ENCODE measurements at regions not wholly inside any gene's neighbourhood (a gene's known extent, or its start where the extent isn't known, plus 50 kb on each side); places are given as distances from the start of the nearest gene placed in this dataset.

DNA sequence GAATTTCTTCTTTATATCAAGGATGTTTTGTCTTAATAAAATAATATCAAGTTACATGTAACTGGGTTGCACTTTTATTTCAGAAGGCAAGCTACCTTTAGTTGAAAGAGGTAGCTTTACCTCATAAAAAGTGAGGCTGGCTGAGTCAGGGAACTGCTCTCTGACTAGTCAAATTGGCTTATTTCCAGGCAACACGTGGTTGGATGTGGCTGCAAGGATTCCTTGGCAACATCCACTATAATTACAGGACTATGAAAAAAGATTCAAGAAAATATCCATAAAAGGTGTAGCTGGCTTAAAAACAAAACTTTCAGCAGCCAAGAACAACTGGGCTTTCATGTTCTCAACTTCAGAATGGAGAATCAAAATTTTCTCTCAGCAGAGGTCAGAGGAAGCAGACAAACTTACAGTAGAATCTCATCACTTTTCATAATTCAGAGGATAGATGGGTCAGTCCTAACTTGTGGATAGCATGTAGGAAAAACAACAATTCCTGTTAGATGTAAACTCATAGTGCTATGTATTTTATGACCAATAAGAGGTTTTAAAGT lies 779.1 kb downstream of the MECOM start:
- DNase-seq: peak; percentile 62

DNA sequence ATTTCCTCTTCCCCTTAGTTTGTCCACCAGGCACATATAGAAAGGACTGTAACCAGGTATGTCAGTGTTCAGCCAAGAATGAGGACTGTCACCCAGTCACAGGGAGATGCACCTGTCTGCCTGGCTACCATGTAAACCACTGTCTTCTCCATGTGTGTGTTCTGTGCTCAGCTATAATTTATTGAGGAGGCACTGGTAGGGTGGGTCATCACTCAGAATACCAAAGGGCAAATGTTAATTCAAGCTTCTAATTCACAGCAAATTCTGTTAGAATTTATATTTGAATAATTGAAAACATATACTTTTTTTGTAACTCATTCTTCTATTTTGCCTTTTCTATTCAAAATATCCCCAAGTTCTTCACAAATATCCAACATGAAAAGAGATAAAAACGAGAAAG lies 780.4 kb downstream of the MECOM start:
- no peak for DNase-seq

DNA sequence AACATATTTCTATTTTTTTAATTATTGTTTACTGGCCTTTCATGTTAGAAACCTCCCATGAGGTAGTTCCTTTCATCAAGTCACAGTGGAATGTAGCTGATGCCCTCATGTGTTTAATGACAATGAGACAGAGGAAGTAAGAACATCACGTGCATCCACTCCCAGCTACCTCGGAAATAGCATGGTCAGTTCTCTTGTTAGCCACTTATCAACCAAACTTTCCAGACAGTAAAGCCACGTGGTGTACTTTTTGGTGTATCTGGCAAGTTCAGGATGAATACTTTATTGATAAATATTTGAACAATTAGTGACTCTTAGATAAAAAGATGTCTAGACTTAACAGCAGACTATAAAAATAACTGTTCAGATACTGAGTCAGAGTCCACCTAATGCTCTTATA lies 781.7 kb downstream of the MECOM start:
- no peak for DNase-seq

DNA sequence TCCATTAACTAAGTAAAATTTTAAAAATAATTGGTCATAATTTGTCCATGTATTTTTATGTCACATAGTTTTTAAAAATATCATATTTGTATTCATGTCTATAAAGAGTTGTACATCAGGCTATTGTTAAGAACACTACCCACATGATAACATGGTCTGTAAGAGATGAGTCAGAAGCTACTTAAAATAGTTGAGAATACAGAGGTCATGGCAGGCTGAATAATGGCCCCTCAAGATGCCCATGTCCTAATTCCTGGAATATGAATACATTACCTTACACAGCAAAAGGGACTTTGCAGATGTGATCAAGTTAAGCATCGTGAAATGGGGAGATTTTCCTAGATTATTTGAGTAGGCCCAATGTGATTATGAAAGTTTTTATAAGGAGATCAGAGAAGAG lies 782.9 kb upstream of the GOLIM4 start:
- DNase-seq: no peak

DNA sequence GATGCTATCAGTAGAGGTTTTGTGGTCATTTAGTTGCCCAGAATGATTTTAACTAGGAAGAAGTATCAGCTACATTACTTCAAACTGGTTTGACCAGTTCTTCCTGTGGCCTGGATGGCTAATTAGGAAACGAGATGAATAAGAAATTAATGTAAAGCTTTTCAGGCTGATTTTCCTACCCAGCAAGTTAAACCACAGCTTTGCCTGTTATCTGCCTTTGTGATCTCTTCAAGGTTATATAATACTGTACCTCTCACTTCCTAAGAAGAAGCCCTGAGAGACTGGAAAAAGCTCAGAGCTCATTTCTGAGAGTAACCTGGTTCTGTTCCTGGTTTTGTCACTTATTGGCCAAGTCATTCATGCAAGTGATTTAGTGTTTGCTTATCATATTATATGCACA lies 782.2 kb upstream of the GOLIM4 start:
- DNase-seq: no peak

DNA sequence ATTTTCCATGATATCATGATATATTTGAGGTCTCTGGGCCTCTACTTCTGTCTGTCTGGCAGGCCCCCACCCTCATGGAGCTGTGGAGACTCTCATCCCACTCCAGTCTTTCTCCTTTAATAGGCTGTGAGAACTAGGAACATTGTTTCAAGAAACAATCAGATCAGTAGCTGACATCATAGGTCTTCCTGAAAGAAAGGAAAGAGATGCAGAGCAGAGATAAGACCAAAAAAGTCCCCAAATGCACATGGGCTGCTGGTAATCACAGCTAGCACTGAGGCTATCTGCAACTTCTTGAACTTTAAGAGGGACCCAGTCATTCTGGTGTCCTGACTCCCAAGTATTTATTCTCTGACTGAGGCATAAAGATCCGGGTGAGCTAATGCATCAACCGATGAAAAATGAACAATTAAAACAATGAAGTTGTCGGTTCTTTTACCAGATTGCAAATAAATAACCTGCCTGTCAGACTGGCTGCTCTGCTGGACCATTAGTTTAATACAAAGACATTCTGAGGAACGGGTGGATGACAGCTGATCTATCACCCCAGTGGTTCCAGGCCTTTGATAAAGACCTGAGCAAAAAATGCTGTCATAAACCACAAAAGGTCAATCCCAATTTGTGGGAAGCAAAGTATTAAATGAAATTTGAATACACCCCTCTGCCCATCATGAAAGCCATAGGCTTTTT lies 780.8 kb upstream of the GOLIM4 start:
- no peak for DNase-seq

DNA sequence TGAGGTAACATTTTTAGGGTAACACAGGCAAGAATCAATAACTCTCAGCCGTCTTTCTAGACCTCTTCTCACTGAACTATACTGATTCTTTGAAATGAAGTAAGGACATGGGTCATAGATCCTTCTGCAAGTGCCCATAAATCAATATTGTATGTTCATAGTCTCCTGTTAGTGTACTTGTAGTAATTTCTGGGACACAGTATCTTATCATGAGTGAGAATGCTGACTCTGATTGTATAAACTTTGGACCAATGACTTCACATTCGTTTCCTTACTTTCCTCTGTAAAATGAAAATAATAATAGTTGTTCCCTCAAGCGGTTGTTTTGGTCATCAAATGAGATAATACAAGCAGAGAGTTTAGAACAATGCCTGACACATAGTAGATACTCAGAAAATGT lies 777.1 kb upstream of the GOLIM4 start:
- no peak for DNase-seq

DNA sequence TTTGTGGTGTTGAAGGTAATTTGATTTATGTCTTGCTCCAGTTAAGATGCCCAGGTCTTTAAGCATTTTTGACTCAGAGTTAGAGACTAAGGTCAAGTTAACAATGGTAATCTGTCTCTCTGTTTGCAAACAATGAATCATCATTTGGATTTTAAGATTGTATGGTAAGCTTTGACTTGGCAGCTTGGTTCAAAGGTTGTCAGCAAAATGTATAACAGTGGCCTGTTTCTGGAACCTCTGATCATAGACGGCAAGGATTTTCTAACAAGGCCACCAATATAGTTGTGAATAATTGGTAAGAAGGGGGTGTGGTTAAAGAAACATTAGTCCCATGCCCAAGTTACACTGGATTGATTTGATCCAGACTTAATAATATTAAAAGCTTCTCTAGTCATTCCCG lies 775.2 kb upstream of the GOLIM4 start:
- DNase-seq: no peak

DNA sequence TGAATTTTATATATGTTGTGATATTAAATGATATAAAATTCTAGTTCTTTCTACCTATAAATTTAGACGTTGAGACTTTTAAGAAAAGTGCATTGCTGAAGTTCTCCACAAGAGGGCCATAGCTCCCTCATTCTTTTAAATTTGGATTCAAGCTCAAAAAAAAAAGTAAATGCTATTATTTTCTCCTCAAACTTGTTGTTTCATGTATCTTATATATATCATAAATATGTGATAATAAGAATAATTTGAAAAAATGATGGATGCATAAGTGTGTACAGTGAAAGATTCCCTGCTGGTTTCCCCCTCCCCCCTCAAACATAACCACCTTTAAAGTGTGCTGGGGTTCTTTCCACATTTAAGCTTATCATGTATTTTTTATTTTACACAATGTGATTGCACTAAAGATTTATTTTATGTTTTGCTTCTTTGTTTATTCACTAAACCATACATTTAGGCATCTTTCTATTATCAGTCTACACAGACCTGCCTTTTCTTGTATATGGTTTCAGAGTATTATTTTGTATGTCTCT lies 769.4 kb upstream of the GOLIM4 start:
- DNase-seq: no peak

DNA sequence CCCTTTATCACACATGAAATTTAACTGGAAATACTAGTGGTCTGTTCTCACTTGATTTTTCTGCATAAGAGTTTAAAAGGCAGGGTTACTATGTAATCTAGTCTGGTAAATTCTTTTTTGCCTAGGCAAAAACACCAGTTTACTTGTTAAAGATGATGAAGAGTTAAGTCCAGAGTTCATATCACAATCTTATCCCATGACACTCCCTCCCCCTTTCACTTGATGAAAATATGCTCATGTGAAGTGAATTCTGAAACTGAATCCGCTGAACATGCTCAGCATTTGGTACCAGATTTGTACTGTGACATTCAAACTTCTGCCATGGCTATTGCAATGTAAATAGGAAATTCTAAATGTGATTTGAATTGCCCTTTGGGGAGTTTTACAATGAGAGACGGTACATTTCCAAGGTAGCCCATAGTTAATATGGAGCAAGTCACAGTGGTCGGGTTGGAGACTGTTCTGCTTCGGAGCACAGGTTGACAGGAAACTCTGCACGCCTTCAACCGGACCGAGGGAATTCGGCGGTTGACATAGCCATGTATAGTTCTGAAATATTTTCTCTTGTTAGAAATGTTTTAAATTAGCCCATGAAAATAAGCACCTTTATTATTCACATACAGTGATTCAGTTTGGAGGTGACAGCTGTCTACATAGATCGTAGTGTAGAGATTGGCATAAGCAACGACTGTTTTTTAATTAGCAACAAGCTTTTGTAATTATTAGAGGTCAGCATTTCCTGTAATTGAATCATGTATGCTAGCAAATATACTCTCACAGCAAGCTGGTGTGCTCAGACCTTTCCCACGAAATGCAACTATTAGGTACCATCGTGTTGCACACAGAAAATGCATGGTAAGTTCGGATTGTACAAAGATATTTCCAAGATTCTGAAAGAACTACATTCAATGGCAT lies 768.6 kb upstream of the GOLIM4 start:
- no peak for DNase-seq

DNA sequence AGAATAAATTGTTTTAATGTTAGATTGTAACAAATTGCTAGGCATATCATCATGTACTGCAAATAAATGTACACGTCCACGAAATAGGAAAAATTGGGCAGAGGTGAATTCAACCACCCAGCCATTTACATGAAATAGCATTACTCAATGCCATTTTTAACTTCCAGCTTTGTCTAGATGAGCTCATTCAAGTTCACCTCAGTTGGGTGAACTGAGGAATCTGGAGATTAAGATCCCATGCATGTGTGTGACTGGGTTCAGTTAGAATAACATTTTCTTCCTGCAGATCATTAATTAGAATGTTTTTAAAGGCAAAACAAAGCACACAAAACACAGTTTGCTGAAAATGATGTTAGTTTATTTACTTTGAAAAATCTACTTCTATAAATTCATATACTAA lies 767.8 kb upstream of the GOLIM4 start:
- DNase-seq: no peak

DNA sequence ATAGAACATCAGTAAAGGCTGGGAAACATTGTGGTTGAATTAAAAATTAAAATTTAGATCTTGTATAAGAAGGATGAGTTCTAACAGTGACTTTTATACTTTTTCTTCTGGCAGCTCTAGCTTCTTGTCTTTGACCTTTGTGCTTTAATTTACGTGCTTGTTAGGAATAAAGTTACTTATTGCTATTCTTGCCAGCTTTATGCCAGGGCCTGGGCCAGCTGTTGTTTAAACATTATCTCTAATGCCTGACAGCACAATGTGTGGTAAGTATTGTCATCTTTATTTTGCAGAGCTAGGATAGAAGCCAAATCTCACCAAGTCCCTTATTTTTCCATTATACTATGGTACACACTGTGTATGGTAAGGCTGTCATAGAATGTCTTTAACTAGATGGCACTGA lies 766.7 kb upstream of the GOLIM4 start:
- no peak for DNase-seq

DNA sequence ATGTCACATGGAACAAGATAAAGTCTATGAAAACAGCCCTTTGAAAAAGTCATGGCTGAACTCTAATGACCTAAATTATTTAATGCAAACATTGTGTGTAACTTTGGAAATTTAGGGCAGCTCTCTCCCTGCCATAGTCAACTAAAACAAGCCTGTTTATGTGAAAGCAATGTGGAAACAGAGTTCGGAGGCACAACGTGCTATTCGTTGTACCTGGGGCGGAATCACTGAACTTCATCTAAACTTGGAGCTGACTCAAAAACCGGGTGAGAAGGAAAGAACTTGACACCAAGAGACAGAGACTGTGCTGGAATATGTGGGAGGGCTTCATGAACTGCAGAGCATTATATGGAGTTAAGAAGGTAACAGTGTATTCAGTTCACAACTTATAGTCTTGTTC lies 764.9 kb upstream of the GOLIM4 start:
- no peak for DNase-seq

DNA sequence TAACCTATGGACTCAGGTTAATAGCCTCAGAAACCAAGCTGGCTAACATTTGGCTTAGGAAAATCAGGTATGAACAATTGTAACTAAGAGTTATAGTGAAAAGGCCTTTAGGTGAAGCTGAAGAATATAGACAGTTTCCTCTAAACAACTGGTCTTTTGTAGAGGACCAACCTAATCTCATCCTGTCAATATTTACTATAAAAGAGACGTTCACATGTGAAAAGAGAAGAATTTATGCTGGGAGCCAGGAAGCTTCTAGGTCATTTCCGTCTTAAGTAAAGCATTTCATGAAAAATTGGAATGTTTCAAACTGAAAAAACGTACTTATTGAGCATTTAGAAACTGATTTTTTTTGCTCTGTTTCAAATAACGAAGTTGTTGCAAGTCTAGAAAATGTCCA lies 764.3 kb upstream of the GOLIM4 start:
- DNase-seq: no peak

DNA sequence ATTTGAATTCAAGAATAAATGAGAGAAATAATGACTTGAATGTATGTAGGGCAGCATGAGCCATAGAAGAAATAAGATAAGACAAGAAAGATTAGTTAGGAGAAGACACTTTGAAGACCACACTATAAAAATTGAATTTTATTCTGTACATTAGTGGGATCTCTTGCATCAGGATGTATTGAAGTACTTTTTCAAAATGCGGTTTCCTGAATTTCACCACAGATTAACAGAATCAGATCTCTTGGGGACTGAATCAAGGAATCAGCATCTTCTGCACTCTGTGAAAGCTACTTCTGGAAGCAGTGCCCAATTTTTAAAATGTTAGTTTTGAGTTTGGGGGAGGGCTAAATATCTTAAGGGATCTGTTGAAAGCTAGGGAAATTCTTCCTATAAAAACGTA lies 763.9 kb upstream of the GOLIM4 start:
- no peak for DNase-seq

DNA sequence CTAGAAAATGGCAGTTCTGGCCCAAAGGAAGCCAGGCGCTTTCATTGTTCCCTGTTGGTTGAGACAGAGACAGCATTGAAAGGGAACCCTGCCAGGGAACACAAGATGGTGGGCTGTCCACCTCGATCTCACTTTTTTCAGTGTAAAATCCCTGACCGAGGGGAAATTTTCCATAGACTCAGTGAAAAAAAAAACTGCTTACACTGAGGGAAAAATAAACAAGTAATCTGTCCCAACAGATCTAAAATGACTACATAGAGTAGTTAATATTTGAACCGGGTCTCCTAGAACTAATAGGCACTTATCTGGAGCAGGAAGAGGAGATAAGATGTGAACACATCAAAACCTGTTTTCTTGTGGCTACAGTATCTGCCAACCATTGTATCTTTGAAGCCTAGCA lies 763.4 kb upstream of the GOLIM4 start:
- no peak for DNase-seq

DNA sequence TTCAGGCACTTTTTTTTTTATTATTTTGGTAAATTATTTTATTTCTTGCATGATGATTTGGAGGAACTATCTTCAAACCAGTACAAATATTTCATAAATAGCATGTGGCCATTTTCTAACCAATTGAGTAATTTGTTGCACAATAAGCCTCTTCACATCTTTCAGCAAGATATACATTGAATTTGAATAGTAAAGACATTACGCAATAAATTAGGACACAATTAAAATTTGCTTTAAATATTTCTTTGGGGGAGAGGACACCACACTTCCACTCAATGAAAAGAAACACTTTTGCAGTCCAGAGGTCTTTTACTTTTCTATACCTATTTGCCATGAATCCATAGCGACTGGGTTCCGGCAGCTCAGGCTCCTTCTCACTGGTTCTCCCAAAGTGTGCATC lies 762.6 kb upstream of the GOLIM4 start:
- no peak for DNase-seq

DNA sequence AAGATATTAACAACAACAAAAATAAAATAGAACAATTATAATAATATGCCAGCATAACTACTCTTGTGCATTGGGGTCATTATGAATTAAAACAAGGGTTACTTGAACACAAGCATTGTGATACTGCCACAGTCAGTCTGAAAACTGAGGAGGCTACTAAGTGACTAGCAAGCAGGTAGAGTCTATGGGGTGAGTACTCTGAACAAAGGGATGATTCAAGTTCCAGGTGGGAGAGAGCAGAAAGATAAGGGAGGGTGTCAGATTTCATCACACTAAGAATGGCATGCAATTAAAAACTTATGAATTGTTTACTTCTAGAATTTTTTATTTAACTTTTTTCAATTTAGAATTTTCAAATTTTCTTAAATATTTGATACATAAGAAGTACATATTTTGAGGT lies 754.4 kb upstream of the GOLIM4 start:
- DNase-seq: no peak

DNA sequence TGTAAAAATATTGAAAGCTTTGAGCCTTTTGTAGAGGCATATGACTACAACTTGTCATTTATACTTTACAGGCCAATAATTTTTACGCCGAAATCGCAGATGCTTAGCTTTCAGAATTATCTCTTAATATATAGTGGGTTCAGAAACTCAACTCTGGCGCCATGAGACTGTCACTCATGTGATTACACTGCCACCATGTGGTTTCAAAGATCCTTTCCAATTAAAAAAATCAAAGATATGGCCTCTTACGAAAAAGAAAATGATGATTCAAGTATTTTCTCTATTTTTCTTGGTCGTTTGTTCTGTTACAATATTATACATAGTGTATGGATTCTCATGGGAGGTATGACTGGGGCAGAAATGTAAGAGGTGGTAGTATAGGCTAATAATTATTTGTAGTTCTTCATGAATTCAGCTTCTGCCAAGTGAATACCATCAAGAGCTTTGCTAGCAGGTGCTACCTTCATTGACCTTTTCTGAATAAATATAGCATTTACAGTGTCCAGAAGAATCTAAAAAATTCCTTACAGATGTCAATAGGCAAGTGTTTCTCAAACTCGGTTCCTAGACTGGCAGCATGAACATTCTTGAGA lies 751.7 kb upstream of the GOLIM4 start:
- no peak for DNase-seq

DNA sequence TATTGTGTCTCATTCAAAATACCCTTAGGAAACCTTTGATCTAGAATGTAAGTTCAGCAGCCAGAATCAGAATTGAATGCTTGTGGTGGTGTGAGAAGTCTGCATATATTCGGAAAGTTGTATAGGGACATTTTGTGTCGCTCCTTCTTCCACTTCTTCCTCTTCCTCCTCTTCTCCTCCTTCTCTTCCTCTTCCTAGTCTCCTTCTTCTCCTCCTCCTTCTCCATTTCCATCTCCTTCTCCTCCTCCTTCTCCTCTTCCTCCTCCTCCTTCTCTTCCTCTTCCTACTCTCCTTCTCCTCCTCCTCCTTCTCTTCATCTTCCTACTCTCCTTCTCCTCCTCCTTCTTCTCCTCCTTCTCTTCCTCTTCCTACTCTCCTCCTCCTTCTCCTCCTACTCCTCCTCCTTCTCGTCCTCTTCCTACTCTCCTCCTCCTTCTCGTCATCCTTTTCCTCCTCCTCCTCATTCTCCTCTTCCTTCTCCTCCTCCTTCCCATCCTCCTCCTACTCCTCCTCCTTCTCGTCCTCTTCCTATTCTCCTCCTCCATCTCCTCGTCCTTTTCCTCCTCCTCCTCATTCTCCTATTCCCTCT lies 749.3 kb upstream of the GOLIM4 start:
- DNase-seq: no peak

DNA sequence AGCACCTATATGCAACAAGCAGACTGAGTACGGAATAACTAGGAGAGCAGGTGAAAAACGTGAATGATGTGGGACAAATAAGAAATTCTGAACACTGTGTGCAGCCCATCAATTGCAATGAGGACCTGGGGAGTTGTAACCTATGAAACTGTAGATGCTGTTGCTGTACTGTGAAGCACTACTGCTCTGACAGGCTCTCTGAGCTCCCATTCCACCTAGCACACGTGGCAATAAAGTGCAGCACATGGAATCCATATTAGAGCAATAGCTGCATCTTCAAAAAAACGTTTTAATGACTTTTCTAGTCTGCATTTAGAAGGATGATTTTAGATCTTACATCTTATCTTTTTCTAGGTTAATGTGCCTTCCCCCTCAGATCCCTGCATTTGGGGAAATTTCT lies 748.7 kb upstream of the GOLIM4 start:
- DNase-seq: no peak

DNA sequence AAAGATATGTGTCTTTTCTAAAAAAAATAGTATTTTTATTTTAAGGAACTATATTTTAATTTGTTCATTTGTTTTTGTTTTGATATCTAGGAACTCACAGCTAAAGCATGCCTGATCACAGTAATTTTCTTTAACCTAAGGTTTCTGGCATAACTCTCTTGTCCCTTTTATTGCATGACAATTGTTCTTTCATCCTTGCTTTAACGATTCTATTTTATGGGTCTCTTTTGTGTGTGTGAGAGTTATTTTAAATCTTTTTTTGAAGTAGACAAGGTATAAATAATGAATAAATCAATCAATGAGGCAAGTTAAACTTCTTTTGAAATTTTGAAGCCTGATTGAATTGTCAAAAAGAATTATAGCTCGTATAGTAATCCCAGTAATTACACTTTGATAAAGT lies 747.8 kb upstream of the GOLIM4 start:
- no peak for DNase-seq

DNA sequence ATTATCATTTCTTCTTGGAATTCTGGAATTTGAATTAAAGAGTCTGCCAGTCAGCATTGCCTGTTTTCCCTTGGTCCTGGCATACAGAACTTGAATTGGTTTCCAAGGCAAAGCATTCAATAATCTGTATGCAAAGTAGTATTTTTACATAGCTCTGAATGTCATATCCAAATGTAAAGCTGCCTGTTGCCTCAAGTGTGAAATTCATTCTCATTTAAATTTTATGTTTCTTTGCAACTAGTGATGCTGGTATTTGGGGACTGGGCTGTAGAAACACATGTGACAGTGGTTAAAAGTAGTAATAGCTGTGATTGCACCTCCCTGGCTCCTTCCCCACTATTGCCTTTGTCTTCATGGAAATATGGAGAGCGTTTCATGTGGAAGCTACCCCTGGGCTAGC lies 743.9 kb upstream of the GOLIM4 start:
- no peak for DNase-seq

Data from DMS 273 treated with DMSO at 0.1 percent for 48 hours (cell line).